Stimulated activated CD8-positive, alpha-beta memory T cell treated with anti-CD3 and anti-CD28 coated beads, Interleukin-12 subunit alpha, Interleukin-12 subunit beta, amount 100 ng/mL, for 4 hours (primary cell): ENCODE measurements at regions not wholly inside any gene's neighbourhood (a gene's known extent, or its start where the extent isn't known, plus 50 kb on each side); places are given as distances from the start of the nearest gene placed in this dataset.

Experiments used
- DNase-seq: peaks from one replicate; pipeline ENCODE4 v3.0.0-alpha.2; 2020; ENCODE audit warnings: low read depth

DNA sequence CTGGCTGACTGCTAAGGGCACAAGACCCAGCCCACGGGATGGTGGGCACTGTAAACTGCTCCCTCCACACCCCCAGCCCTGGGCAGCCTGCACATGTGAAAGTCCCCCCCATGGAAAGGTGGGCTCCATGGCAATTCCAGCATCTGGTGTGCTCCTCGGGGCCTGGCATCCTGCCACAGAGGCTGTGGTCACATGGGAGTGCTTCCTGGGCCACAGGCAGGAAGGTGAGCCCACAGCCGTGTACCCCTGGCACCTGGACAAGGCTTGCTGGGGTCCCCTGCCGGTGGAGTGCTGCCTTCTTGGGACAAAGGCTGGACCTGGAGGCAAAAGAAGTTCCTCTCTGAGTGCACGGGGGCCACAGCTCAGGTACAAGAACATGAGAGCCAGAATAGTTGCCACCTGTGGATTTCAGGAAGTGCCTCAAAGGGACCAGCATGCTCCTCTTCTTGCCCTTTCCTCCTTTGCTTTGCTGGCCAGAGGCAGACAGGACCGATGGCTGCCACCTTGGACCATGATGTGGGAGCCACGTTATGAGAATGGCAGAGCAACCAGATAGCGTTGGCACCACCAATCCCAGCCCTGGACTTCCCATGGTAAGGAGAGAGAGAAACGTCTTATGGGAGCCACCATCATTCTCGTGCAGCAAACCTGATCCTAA, 120.2 kb upstream of the MLN start:
- DNase-seq, result no peak

DNA sequence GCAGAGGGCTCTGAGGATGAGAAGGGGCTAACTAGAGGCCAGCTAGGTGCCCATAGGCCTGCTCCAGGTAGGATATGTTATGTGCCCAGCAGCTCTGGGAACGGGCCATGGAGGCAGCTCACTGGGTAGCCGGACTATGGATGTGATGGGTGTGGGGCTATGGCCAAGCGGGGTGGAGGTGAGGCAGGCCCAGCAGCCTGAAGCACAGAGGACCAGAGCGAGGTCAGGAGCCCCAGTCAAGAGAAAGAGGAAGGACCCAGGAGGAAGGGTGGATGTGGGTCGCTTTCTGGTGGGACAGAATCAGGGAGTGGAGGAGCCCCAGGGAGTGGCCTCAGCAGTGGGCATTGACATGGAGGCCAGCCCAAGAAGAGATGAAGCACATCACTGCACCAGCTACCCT, 117.9 kb upstream of the MLN start:
- DNase-seq, result no peak

DNA sequence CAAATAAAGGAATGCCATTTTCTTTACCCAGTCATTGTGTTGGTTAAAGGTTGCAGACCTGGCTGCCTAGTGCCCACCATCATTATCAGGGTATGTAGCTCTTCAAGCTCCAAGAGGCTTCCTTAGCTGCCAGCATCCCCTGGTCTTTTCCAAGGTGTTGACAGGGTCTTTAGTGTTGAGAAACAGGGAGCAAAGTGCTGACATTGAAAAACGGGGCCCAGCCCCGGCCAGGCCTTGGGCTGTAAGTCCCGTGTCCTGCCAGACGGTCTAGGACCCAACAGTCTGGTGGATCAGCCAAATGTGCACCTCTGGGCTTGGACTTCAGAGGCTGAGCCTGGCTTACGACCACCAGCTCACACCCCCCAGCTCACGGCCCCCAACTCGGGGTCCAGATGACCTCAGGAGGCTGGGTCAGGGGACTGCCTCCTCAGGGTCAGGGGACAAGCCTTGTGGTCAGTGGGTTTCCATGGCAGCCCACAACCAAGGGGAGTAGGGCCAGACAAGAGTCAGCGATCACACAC, 114.4 kb upstream of the MLN start:
- no peak for DNase-seq

DNA sequence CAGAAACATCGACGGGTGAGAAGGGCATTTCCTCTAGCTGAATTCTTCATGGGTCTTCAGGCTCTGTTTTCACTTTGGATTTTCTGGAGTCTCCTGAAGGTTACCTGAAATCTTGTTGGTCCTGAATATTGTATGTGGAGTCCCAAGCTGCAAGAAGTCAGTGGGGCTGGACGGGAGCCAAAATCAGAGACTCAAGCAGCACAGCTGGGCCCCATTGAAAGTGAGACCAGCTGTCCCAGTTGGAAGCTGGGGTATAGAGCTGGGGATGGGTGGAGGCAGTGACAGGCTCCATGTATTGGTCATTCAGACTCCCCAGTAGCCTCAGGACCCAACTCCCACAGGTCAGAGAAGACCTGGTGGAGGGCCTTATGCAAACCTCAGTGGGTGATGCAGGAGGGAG, 111.3 kb upstream of the MLN start:
- DNase-seq, result no peak

DNA sequence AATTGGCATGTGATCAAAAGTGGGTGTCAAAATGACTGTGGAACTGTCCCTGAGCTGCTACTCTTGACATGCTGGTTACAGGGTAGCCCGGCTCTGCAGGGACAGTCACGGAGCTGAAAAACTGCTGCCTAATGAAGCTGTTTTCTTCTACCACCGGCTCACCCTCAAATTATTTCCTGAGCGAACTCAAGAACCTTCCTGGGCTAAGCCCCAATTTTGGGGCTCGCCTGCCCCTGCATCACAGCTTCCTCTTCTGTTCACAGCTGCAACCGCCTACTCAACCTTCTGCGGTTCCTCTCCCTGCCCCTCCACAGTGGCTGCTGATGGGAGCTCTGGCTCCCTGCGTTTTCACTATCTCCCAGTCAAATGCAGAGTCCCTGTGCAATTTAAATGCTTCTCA, 110.8 kb upstream of the MLN start:
- peak; percentile 19 for DNase-seq

DNA sequence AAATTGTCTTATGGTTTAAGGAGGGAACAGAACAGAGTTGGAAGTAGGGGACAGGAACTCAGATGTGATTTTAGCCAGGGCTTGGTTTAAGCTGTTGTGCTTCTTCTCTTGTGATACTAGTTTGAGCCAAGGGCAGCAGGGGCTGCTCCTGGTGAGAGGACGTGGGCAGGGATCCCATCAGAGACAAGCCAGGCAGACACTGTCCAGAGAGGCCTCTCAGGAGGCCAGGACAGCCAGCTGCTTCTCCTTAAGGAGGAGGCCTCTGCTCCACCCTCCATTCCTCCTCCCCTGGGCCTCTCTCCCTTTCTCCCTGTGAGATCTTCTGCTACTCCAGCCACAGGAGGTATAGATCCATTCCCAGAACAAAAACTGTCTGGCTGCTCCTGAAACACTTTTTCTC, 108.4 kb upstream of the MLN start:
- DNase-seq, result no peak

DNA sequence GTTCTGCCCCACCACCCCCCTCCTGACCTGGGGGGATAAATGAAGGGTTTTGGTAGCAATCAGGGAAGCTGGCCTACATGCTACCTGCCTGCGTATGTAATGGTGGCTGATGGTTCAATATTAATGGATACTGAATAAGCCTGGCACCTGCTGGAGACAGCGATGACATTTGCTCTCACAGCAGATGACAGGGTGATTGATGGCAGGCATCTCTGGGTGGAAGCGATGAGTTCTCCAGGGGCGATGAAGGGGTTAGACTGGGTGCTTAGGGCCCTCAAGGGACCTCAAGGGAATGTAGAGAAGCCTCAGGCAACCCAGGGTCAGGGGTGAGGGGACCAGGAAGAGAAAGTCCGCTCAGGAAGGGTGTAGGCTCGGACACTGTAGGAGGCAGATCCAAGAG, 107.7 kb upstream of the MLN start:
- DNase-seq, result no peak

DNA sequence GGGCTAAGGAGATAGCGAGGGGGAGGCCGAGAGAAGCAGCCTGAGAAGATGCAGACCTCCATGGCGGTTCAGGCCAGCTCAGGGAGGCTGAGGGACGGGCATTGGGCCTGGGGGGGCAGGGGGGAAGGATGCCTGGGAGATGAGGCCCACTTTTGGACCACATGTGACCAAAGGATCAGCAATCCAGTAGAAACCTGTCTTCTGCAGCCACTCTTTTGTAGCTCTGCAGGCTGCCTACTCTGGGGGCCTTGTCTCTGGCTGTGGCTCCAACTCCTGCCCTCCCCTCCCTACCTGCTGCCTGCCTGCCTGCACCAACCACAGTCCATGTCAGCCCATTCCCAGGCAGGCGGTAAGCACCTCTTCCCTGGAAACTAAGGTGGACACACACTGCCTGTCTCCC, 106.8 kb upstream of the MLN start:
- no peak for DNase-seq

DNA sequence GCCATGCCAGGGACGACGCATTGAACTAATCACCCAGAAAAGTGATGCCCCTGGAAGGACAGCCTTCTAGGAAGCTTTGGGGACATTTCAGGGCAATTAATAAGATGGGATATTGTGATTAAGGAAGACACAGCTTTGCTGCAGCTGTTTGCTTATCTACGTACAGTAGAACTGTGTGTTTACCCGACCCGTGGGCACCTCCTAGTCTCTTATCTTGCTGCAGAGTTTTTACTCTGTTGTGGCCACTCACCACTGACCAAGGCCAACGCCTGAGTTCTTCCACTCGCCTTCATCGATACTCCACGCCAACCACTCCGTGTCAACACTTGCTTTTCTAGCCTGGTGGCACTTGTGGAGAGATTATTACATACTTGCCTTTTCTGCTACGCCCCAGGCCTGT, 105.9 kb upstream of the MLN start:
- DNase-seq, result no peak

DNA sequence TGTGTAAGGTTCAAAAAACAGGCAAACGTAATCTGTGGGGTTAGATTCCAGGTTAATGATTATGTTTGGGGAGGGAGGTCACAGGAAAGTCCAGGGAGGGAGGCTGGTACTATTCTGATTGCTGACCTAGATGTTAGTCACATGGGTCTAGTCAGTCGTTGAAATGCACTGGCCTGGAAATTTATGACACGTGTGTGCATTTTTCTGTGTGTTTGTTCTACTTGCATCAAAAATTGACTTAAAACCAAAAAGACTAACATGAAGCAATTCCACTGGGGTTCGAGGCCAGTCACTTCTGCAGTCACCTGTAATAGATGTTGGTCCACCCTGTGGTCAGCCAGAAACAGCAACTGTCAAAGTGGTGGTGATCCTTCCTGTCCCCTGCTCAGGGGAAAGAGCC, 104.2 kb upstream of the MLN start:
- no peak for DNase-seq

DNA sequence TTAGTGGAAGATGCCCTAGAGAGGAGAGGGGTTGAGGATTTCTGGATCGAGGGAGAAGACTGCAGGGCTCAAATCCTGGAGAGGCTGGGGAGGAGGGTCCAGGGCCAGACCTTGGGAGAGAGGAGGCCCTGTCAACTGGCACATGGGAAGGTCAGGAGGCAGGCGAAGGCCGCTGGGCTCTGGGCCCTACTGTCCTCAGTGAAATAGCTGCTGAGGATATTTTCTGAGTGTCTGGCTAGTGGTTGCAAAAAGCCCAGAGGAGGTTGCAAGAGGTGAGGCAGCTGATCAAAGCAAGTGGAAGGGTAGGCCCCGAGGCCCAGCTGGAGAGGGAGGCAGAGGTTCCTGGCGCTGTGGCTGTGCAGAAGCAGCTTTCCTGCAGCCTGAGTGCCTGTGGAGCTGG, 103.4 kb upstream of the MLN start:
- DNase-seq, result no peak

DNA sequence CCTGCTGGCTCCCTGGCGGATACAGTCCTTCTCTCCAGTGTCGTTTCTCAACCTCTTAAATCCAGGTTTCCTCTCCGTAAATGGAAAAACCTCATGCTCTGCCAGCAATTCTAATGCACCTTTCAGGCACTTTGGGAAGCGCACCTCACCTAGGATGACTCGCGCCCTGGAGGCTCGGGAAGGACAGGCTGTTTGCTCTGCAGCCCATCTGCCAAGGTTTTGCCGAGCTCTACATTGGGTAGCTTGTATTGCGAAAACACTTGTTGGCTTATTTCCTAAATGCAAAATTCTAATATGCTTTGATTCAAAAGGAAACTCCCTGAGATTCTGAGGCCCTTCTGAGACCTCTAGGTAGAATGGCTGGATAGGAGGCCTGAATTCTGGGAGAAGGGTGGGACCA, 102.6 kb upstream of the MLN start:
- DNase-seq, result no peak

DNA sequence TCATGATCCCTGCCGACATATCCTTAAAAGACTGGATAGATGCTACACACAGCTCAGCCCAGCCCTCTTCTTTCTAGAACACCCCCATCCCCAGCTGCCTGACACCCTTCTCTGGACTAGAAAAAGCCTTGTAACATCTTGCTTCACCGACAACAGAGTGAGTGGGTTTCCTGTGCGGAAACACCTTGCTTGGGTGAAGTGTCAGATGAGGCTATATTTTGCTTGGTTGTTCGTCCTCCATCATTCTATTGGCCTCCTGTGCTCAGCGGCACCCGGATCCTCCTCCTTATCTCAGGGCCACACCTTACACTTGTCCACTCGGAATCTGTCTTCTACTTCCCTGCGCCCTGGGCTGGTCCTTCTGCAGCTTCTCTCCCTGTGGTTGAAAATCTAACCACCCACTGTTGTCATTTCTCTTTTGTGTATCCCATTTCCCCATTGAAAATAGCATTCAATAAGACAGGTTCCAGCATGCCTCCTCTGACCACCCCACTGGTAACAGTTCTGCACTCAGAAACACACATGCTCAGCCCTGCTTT, 101.3 kb upstream of the MLN start:
- peak; percentile 17 for DNase-seq

DNA sequence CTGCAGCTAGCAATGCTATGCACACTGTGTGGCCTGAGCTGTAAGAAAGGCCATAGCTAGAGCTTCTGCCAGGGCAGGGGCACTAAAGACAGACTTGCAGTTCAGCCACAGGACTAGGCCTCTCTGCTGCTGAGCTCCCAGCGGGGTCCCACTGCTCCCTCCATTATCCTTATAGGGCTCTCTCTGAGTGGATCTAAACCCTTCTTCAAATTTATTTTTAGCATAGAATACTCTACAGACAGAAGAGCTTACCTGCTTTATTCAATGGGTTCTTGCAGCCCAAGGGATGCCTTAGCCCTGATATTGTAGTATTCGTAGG, 100.9 kb upstream of the MLN start:
- no peak for DNase-seq

DNA sequence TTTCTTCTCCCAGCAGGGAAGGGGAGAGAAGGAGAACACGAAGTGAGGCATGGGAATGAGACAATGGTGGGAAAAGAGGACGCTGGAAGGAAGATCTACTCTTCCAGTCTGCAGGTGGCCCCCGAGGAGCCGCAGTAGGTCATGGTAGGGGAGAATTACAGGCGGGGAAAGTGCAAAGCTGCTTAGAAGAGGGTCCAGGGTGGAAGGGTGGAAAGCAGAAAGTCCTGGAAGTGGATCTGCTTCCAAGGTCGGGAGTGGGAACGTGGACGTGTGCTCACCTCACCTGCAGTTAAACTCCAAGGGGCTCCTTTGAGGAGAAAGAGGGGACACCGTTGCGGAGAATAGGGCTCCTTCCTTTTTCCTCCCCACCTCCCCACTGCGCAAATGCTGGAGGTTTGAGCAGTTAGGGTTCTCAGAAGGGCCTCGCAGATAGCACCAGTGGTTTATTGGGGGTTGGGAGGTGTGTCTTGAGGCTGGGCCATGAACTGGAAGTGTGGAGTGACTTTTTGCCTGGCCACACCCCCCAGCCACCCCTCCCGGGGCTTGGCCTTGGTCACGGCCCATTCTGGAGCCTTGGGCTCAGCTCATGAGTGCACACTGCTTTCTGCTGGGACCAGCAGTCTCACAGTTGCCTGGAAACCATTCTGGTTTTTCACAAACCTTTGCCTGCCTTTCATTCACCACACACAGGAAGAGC, 100.4 kb upstream of the MLN start:
- DNase-seq, result peak; percentile 41

DNA sequence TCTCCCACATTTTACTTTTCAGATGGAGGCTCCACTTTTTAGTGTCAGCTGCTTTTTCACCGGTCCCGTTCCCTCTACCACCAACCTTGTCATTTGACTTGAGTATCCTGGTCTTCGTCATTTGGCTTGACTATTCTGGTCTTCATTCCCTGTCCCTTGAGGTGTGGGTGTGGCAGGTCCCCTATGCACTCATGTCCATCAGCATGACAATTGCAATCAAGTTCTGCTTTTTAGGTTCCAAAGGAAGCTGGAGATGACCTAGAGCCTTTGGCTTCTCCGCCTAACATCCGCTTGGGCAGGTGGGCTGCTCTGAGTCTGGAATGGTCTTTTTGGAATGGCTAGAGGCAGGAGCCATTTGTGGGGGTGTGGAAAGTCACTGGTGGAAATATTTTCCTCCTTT, 99.8 kb upstream of the MLN start:
- no peak for DNase-seq

DNA sequence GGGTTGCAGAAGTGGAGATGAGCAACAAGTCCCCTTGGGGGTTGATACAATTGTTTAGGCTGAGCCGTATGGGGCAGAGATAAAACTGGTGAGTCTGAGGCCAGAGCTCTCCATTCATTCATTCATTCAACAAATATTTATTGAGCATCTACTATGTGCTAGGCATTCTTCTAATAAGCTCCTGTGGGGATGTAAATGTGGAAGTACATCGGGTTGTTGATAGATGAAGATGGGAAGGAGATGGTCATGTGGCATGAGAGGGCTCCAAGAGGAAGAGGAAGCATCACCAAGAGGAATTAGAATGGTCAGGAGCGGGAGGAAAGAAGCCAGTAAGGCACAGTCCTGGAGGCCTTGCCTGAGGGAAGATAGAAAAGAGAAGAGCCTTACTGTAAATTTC, 98.7 kb upstream of the MLN start:
- DNase-seq, result no peak

DNA sequence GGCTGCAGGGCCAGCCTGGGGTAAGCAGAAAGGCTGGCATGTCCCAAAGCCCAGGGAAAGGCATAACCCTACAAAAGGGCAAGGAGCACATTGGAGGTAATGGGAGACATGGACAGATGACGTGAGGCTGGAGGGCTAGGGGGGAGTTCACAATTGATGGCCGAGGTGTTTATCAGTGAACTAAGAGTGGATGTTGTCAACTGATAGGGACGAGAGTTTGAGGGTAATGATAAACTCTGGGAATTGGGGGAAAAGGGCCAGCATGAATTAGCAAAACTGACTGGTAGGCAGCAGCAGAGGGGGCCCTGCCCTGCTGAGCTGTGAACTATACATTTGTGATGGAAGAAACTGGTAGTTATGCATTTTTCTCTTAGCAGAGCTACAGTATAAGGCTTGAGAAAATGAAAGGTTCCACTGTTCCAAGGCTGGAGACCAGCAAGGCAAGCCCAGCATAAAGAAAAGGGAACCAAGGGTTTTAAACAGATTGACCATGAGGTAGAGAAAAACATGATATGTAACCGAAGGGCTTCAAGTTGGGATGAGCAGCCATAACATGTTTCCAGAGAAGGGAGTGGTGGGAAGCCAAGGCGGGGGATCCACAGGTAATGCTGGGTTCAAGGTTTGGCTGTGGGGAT, 98.1 kb upstream of the MLN start:
- DNase-seq, result no peak

DNA sequence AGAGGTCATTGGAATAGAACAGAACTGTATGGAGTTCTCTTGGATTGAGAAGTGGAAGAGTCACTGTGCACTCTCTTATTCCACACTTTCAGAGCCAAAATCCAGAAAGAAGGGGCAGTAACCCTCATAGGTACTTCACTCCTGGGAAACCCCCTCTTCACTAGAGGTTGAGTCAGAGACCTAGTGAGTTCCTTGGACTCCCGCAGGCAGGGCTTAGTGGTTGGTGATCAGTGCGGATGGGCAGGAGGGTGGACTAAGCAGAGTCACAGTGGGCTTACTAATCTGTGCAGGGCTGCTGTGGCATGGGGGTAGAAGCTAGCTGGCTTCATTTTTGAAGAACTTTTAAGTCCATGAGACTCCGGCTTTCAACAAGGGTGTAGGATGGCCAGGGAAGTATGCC, 95.0 kb upstream of the MLN start:
- DNase-seq, result no peak

DNA sequence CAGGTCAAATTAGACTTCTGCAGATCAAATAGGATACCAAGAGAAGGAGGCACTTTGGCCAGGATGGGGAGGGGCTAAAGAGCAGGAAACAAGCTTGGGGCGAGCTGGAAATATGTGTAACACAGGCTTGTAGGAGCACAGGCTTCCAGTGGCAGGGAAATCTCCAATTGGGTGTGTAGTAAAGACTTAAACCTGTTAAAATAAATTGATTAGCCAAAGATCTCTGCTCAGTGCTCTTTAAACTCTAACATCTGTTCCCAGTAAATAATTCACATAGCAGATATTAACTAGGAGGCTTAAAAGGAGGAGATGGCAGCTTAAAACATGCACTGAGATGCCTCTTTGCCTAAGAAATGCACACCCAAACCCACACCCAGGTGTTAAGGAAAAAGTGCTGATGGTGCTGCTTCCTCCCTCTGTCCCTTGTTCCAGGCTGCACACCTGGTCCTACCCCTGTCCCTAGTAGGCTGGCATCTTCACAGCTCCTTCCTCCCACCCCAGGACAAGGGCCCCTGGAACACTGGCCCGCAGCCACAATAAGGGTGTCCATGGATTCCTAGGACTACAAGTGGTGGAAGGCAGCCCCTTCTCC, 93.5 kb upstream of the MLN start:
- DNase-seq, result no peak

DNA sequence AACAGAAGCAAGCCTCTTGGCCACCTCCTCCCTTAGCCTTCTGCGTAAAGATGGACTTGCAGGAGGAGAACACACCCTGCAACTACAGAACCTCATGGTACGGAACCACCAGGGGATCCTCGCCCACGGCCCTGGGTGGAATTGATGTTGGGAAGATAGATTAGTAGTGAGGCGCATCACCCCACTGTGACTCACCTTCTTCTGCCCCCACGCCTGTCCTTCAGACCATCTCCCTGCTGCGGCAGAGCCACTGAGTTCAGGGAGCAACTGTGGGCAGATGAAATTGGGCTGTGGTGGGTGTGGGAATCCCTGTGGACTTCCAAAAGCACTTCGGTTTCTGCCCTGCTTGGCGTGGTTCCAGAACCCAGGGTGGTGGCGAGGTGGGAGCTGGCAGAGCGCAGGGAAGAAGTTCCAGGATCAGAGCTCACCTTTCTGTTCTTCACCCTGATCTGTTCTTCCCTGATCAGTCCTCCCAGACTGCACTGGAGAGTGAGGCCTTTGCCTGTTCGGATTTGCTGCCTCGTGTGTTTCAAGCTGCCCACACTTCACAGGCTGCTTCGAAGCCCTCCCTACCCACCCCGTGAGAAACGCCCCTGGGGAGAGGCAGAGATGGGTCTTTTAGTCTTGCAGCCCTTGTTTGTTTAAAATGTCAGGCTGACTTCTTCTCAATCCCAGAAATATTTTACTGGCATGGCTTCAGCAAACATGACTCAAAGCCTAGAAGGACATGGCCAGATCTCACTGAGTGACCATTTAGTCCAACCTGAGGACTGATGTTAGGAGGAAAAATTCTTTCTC, 92.8 kb upstream of the MLN start:
- DNase-seq, result no peak

DNA sequence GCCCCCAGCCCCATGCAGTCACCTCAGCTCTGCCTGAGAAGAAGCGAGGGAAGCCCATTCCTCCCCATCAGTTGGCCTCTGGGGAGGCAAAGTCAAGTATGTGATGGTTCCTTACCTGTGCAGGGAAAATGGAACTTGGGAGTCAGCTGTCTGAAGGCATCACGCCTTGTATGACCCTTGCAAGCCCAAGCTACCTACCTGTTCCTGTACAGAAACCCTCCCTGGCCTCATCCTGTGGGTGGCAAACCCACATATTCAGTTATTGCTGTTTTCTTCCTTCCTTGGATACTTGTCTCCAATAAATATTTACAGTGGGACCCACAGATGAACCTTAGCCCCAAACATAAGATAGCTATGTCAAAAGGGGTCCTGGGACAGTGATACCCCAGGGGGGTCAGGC, 92.2 kb upstream of the MLN start:
- DNase-seq, result no peak
